ENCODE measurements at regions not wholly inside any gene's neighbourhood (a gene's known extent, or its start where the extent isn't known, plus 50 kb on each side); places are given as distances from the start of the nearest gene placed in this dataset.

DNA sequence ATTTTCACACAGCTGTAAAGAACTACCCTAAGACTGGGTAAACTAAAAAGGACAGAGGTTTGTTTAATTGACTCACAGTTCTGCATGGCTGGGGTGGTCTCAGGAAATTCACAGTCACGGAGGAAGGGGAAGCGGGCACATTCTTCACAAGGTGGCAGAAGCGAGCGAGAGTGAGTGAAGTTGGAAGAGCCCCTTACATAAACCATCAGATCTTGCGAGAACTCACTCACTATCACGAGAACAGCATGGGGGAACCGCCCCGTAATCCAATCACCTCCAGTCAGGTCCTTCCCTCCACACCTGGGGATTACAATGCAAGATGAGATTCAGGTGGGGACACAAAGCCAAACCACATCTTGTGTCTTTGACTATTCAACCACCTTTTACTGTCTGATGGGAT, 700.5 kb downstream of the TENT5A start:
- WGBS, 2 donors = 86 to 88% methylated on average over 8 of the region's 8 CpGs
- intact Hi-C loops (cut with DNase I; ENCODE audit: low total_unique reads) = no loop called here
- no peak overlapping the region for H3K4me3 ChIP-seq (ENCODE audit: low read depth, poor library complexity, severe bottlenecking)
- TF ChIP-seq CTCF (IDR thresholded peaks at IDR 0.05) (no peak), POLR2A (IDR thresholded peaks at IDR 0.05) (no peak)
- no peak for DNase-seq (ENCODE audit: low spot score in 2 of 2)

GRCh38 chr6:81049425-81050042, 702.9 kb downstream of the TENT5A start:
- intact Hi-C loops (cut with DNase I; ENCODE audit: low total_unique reads) = no loop called here
- H3K4me3 ChIP-seq (ENCODE audit: low read depth, poor library complexity, severe bottlenecking) = no peak overlapping the region
- TF ChIP-seq POLR2A (IDR thresholded peaks at IDR 0.05) (no peak), CTCF (IDR thresholded peaks at IDR 0.05) (no peak)
- WGBS, 2 donors = 59 to 64% methylated on average over 2 of the region's 2 CpGs
- DNase-seq (ENCODE audit: low spot score in 2 of 2) = no peak

- H3K4me3 ChIP-seq (ENCODE audit: low read depth, poor library complexity, severe bottlenecking) = no peak overlapping the region
- TF ChIP-seq CTCF (IDR thresholded peaks at IDR 0.05) = no peak
- no peak for TF ChIP-seq POLR2A (IDR thresholded peaks at IDR 0.05)
- no peak for DNase-seq (ENCODE audit: low spot score in 2 of 2)
- intact Hi-C loops (cut with DNase I; ENCODE audit: low total_unique reads) = no loop called here
- WGBS, 2 donors = 13 to 14% methylated on average over 2 of the region's 2 CpGs
These were observed 721.1 kb downstream of the TENT5A start for GRCh38 chr6:81031416-81031815.

DNA sequence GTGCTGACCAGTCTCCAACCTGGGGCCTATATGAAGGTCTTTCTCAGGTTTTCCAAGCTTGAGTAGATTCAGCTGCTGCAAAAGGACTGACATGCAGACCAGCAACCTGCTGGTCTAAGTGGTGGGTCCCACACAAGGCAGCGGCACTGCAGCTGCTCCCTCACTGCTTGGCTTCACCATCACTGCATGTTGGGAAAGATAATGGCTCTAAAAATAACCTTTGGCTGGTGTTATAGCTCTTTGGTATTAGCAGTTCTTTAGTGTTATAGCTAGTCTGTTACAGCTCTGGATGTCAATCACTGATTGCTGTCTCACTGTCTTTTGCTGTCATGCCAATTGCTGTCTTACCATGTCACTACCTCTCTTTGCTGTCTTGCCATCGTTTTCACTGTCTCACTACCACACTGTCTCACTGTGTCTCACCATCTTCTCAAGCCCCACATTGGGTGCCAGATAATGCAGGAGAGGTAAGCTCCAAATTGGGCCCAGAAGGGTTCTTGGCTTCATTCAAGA, 726.4 kb downstream of the TENT5A start:
- intact Hi-C loops (cut with DNase I; ENCODE audit: low total_unique reads) = no loop called here
- no peak for DNase-seq (ENCODE audit: low spot score in 2 of 2)
- TF ChIP-seq POLR2A (IDR thresholded peaks at IDR 0.05) (no peak), CTCF (IDR thresholded peaks at IDR 0.05) (no peak)
- WGBS, 2 donors = 63 to 77% methylated on average over 2 of the region's 2 CpGs
- H3K4me3 ChIP-seq (ENCODE audit: low read depth, poor library complexity, severe bottlenecking) = no peak overlapping the region

DNA sequence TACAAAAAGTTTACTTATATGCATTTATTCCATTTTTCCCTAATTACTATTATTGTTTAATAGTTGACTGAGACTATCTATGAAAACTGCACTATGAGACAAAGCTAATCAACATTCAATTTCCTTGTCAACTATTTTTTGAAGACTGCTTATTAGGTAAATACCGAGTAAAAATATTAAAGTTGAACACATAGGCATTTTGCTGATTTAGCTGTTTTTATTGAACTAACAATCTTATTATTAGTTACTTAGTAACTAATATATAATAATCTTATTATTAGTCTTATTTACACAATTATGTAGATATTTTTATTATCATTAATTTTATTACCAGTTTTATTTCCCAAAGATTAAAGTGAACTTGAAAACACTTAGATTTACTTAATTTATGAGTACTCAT, 728.8 kb downstream of the TENT5A start:
- no peak for TF ChIP-seq POLR2A (IDR thresholded peaks at IDR 0.05)
- no peak for TF ChIP-seq CTCF (IDR thresholded peaks at IDR 0.05)
- 48 to 95% methylated on average over 1 of the region's 1 CpG for WGBS, 2 donors
- no peak for DNase-seq (ENCODE audit: low spot score in 2 of 2)
- intact Hi-C loops (cut with DNase I; ENCODE audit: low total_unique reads) = no loop called here
- H3K4me3 ChIP-seq (ENCODE audit: low read depth, poor library complexity, severe bottlenecking) = no peak overlapping the region

Data from lower leg skin (tissue), 4 donors.